GM10266 (cell line): ENCODE measurements at regions not wholly inside any gene's neighbourhood (a gene's known extent, or its start where the extent isn't known, plus 50 kb on each side); places are given as distances from the start of the nearest gene placed in this dataset.

Source experiments
- DNase-seq: peaks from one replicate; pipeline ENCODE4 v3.0.0; 2012; ENCODE audit errors: extremely low spot score
- TF ChIP-seq, protein P1 (sequence below): IDR thresholded peaks from 2 replicates; pipeline ENCODE4 v1.5.1; 2012; ENCODE audit warnings: mild to moderate bottlenecking, low read depth; ENCODE audit not compliant: control insufficient read depth, insufficient read depth; ENCODE audit errors: missing control alignments

GRCh38 chr10:64103750-64104470 is 582.7 kb downstream of the REEP3 start:
- TF ChIP-seq, protein P1, sequence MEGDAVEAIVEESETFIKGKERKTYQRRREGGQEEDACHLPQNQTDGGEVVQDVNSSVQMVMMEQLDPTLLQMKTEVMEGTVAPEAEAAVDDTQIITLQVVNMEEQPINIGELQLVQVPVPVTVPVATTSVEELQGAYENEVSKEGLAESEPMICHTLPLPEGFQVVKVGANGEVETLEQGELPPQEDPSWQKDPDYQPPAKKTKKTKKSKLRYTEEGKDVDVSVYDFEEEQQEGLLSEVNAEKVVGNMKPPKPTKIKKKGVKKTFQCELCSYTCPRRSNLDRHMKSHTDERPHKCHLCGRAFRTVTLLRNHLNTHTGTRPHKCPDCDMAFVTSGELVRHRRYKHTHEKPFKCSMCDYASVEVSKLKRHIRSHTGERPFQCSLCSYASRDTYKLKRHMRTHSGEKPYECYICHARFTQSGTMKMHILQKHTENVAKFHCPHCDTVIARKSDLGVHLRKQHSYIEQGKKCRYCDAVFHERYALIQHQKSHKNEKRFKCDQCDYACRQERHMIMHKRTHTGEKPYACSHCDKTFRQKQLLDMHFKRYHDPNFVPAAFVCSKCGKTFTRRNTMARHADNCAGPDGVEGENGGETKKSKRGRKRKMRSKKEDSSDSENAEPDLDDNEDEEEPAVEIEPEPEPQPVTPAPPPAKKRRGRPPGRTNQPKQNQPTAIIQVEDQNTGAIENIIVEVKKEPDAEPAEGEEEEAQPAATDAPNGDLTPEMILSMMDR: no peak
- DNase-seq: no peak

- no peak for DNase-seq
- TF ChIP-seq, protein P1: no peak
Observed at GRCh38 chr10:64109926-64110495, 588.8 kb downstream of the REEP3 start.

GRCh38 chr10:64112701-64113355 is 591.6 kb downstream of the REEP3 start:
- DNase-seq: no peak
- TF ChIP-seq, protein P1: no peak

DNA sequence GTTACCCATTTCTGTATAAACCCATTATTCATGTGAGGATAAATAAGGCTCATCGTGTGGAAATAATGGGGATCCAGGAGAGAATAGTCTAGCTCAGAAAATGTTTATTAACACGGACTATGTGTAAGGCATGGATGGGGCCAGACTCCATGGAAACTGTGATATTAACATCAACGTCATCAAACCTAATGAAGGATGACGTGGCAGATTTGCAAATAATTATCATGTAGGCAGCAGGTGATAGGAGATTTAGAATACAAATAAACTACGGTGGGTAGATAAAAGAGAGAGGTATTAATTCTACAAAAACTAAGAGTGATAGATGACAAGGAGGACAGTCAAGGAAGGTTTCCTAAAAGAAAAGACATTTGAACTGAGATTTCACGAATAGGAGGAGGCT is 592.2 kb downstream of the REEP3 start:
- no peak for DNase-seq
- TF ChIP-seq, protein P1: no peak

DNA sequence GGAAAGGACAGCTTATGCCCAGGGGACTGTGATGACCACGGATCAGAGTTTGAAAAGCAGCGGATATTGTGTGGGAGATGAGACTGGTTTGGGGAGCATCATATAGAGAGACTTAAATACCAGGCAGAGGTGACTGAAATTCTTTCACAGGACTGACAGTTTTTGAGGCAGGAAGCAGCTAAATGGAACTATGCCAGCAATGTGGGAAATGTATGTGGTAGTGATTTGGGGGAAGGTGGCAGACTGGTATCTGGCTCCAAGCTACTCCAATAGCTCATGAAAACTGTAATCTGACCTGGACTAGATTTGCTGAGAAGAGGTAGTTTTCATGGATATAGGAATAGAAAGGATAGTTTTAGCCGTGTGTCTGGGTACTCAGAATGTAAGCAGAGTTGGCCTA is 592.6 kb downstream of the REEP3 start:
- DNase-seq: no peak
- TF ChIP-seq, protein P1: no peak

DNA sequence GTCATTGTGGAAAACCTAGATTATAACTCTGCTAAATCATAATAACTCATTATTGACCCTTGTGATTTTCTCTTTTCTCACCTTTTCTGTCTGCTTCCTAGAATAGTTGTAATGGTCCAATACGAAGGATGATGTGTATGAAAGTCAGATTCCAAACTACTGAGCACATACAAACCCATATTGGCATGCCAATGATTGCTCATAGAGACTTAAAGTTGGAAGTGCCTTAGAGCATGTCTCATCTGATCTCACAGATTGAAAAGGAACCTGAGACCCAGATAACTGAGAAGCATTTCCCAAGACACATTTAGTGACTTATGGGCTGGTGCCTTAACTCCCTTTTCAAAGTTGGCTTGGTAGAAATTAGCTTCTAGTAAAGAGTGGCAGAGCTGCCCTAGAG is 594.3 kb downstream of the REEP3 start:
- no peak for DNase-seq
- TF ChIP-seq, protein P1: no peak

GRCh38 chr10:64115908-64116643 is 594.9 kb downstream of the REEP3 start:
- TF ChIP-seq, protein P1: peak; percentile 70
- peak; percentile 20 for DNase-seq
